NT2/D1 (cell line): ENCODE measurements at regions not wholly inside any gene's neighbourhood (a gene's known extent, or its start where the extent isn't known, plus 50 kb on each side); places are given as distances from the start of the nearest gene placed in this dataset.

Experiments used
- YY1 ChIP-seq: IDR thresholded peaks from 2 replicates; pipeline ENCODE4 v1.6.1; 2011; ENCODE audit not compliant: insufficient read length, insufficient read depth
- ZNF274 ChIP-seq: IDR thresholded peaks from 2 replicates; pipeline ENCODE4 v1.6.1; 2011; ENCODE audit warnings: mild to moderate bottlenecking, low read depth, low read length

- TF ChIP-seq ZNF274 (no peak), YY1 (no peak)
Observed at GRCh38 chr2:145086910-145087309, 567.0 kb upstream of the ZEB2 start.
